Right lobe of liver (tissue), 4 donors: ENCODE measurements at regions not wholly inside any gene's neighbourhood (a gene's known extent, or its start where the extent isn't known, plus 50 kb on each side); places are given as distances from the start of the nearest gene placed in this dataset.

Source experiments
- CTCF ChIP-seq, 4 donors: fragments of 200-600 bp in 3 of 4; fragments of 450-650 bp in 1 of 4; IDR thresholded peaks; one replicate each; pipeline versions ENCODE4 v1.5.1 to v1.8.0; 2016 to 2022; ENCODE audit warnings: antibody characterized with exemption in 4 of 4, mild to moderate bottlenecking in 2 of 4
- POLR2A ChIP-seq: fragments of 450-650 bp; IDR thresholded peaks from one replicate; pipeline ENCODE4 v1.6.1; 2017; ENCODE audit warnings: antibody characterized with exemption, mild to moderate bottlenecking
- donor health status: DM: no; HTN: no; CAD: no.
- donor health status: DM: no; HTN: no; CAD: no.
- donor health status: DM: no; HTN: yes; CAD: no.

DNA sequence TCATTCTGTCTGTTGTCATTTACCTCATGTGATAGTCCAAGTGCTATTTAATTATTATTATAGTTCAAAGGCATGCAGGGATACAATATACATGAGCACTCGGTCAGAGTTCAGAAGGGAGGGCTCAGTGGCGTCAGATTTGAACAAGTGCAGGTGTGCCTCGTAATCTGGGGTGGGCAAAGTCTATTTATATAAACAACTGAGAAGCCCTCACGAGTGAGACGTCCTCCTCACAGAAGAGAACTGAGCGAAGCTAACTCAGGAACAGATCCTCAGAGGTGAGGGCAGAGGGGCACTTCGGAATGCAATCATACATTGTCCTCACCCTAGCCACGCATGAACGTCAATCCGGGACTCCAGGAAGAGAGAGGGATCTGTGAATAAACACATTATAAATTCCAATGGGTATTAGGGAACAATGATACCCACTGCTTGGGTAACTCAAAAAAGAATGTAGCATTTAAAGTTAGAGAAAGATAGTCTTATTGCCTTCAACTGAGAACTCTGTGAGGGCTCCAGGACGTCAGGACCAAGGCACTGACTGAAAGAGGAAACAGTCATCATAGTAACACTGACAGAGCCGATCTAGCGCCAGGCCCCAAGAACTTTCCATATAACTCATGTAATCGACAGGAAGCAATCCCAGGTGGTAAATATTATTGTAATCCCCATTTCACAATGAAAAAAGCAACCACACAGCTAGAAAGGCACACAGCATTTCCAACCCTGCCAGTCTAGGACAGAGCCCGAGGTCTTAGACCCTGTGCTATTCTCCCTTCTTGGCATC lies 127.1 kb upstream of the B3GALT2 start:
- TF ChIP-seq CTCF (IDR thresholded peaks at IDR 0.05) (no peak), POLR2A (no peak)
